ENCODE measurements at regions not wholly inside any gene's neighbourhood (a gene's known extent, or its start where the extent isn't known, plus 50 kb on each side); places are given as distances from the start of the nearest gene placed in this dataset.

- Histone ChIP-seq H3K9me2 (ENCODE audit: insufficient read depth) (no peaks in the 10 kb centered on the region), H3K27ac (ENCODE audit: low read depth, low read length) (no peak overlapping the region), H2AFZ (ENCODE audit: low read depth, low read length, poor library complexity, severe bottlenecking) (no peak overlapping the region), H3K4me2 (ENCODE audit: low read length) (no peak overlapping the region), H4K20me1 (ENCODE audit: insufficient read depth) (no peaks in the 10 kb centered on the region), H3K9ac (ENCODE audit: low read length) (no peak overlapping the region), H3K9me3 (ENCODE audit: control insufficient read depth in 1 of 2, insufficient read depth in 1 of 2, low read depth in 1 of 2, low read length in 2 of 2) (no peaks in the 10 kb centered on the region), H3K27me3 (ENCODE audit: insufficient read depth, low read length) (peaks cover 27% of the 10 kb centered on the region; the same call in 1 of the 2 replicates), H3K36me3 (ENCODE audit: control insufficient read depth in 1 of 2, insufficient read depth in 2 of 2, low read length in 2 of 2) (no peaks in the 10 kb centered on the region), H3K4me1 (ENCODE audit: control insufficient read depth in 1 of 2, insufficient read depth in 2 of 2, low read length in 2 of 2) (no peaks in the 10 kb centered on the region), H3K79me2 (ENCODE audit: insufficient read depth, low read length) (no peaks in the 10 kb centered on the region), H3K4me3 (replicated peaks in 1 of 2; ENCODE audit: low read depth in 1 of 2, low read length in 2 of 2) (no peak overlapping the region)
- no peak for ATAC-seq
- RAD21 ChIA-PET (ENCODE audit: low non-redundant PET in 1 of 2, low total read pairs in 2 of 2, uncharacterized antibody in 2 of 2, unreplicated experiment in 2 of 2), result no interaction called here
- POLR2A ChIA-PET, result no interaction called here
- BruUV-seq (replicated peaks), result no TSS peak
- CTCF ChIA-PET, result interaction anchor here (0.7 kb wide), 1 partner anchor 136 kb away, joined by 4 read pairs; no protein-coding TSS in a partner anchor
- TF ChIP-seq, protein P1, sequence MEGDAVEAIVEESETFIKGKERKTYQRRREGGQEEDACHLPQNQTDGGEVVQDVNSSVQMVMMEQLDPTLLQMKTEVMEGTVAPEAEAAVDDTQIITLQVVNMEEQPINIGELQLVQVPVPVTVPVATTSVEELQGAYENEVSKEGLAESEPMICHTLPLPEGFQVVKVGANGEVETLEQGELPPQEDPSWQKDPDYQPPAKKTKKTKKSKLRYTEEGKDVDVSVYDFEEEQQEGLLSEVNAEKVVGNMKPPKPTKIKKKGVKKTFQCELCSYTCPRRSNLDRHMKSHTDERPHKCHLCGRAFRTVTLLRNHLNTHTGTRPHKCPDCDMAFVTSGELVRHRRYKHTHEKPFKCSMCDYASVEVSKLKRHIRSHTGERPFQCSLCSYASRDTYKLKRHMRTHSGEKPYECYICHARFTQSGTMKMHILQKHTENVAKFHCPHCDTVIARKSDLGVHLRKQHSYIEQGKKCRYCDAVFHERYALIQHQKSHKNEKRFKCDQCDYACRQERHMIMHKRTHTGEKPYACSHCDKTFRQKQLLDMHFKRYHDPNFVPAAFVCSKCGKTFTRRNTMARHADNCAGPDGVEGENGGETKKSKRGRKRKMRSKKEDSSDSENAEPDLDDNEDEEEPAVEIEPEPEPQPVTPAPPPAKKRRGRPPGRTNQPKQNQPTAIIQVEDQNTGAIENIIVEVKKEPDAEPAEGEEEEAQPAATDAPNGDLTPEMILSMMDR (IDR thresholded peaks at IDR 0.05 in 2 of 3, conservative IDR thresholded peaks at IDR 0.05 in 1 of 3; ENCODE audit: borderline replicate concordance in 1 of 3, insufficient read depth in 1 of 3, low read depth in 2 of 3, low read length in 2 of 3), result 0 out of 6 replicates have a peak, but pooled peaks of 1 of the 3 experiments have one; percentile 11
- TF ChIP-seq ZNF274 (IDR thresholded peaks at IDR 0.05; ENCODE audit: low read depth, low read length) (no peak), YY1 (IDR thresholded peaks at IDR 0.05; ENCODE audit: extremely low read depth, insufficient replicate concordance, low read depth, low read length) (no peak), FOSL1 (IDR thresholded peaks at IDR 0.05; ENCODE audit: low read depth) (no peak), MAX (IDR thresholded peaks at IDR 0.05) (no peak), REST (IDR thresholded peaks at IDR 0.05; ENCODE audit: low read depth) (no peak), POLR2AphosphoS5 (IDR thresholded peaks at IDR 0.05; ENCODE audit: low read depth, low read length) (no peak), CBX3 (IDR thresholded peaks at IDR 0.05; ENCODE audit: low read depth) (no peak)
- no peak for DNase-seq (ENCODE audit: low read depth, low spot score)
- intact Hi-C loops (cut with micrococcal nuclease), result no loop called here
Measured at GRCh38 chr15:88309363-88309762, 52.8 kb upstream of the NTRK3 start.
